Muscle layer of colon (tissue), 2 donors: ENCODE measurements at regions not wholly inside any gene's neighbourhood (a gene's known extent, or its start where the extent isn't known, plus 50 kb on each side); places are given as distances from the start of the nearest gene placed in this dataset.
"Not testable (repeated sequence)": the region's sequence is repeated elsewhere in the genome, so short reads cannot be mapped to it uniquely, and the experiment has no call there.

Source experiments
- H3K27ac ChIP-seq: one replicate; pipeline ENCODE4 v1.7.0; 2013; ENCODE audit warnings: low read depth, mild to moderate bottlenecking, low read length, moderate library complexity
- H3K27me3 ChIP-seq, 2 donors: one replicate each; pipeline ENCODE4 v1.7.0; 2013; ENCODE audit warnings: low read length in 2 of 2, mild to moderate bottlenecking in 2 of 2; ENCODE audit not compliant: insufficient read depth in 2 of 2, control insufficient read depth in 1 of 2
- H3K36me3 ChIP-seq: one replicate; pipeline ENCODE4 v1.7.0; 2013; ENCODE audit warnings: mild to moderate bottlenecking, low read length; ENCODE audit not compliant: insufficient read depth
- H3K4me1 ChIP-seq: one replicate; pipeline ENCODE4 v1.7.0; 2013; ENCODE audit warnings: mild to moderate bottlenecking, low read length; ENCODE audit not compliant: insufficient read depth
- H3K4me3 ChIP-seq, 2 donors: one replicate each; pipeline ENCODE4 v1.7.0; 2013; ENCODE audit warnings: low read length in 2 of 2, low read depth in 1 of 2, mild to moderate bottlenecking in 1 of 2, moderate library complexity in 1 of 2
- H3K9ac ChIP-seq: one replicate; pipeline ENCODE4 v1.7.0; 2013; ENCODE audit warnings: low read length
- H3K9me3 ChIP-seq: one replicate; pipeline ENCODE4 v1.7.0; 2013; ENCODE audit warnings: mild to moderate bottlenecking, low read length
- donor health status: abdominal sarcoma.
- donor health status: Adenocarcinoma of cecum.

GRCh38 chr18:2222270-2223185, 348.8 kb downstream of the METTL4 start:
- Histone ChIP-seq H3K27ac (no peak overlapping the region), H3K27me3 (no peaks in the 10 kb centered on the region), H3K9ac (no peak overlapping the region), H3K4me3 (no peak overlapping the region), H3K9me3 (no peaks in the 10 kb centered on the region), H3K36me3 (no peaks in the 10 kb centered on the region), H3K4me1 (no peaks in the 10 kb centered on the region)

- H3K9me3 ChIP-seq = no peaks in the 10 kb centered on the region
- no peaks in the 10 kb centered on the region for H3K4me1 ChIP-seq
- no peak overlapping the region for H3K4me3 ChIP-seq
- no peak overlapping the region for H3K27ac ChIP-seq
- no peaks in the 10 kb centered on the region for H3K36me3 ChIP-seq
- no peak overlapping the region for H3K9ac ChIP-seq
- no peaks in the 10 kb centered on the region for H3K27me3 ChIP-seq
Measured at GRCh38 chr18:2223449-2223848, 347.9 kb downstream of the METTL4 start.

- H3K27me3 ChIP-seq = no peaks in the 10 kb centered on the region
- H3K9me3 ChIP-seq = no peaks in the 10 kb centered on the region
- no peak overlapping the region for H3K4me3 ChIP-seq
- H3K4me1 ChIP-seq = no peaks in the 10 kb centered on the region
- no peaks in the 10 kb centered on the region for H3K36me3 ChIP-seq
- no peak overlapping the region for H3K9ac ChIP-seq
- H3K27ac ChIP-seq = no peak overlapping the region
Measured at GRCh38 chr18:2223849-2224248, 347.5 kb downstream of the METTL4 start.

GRCh38 chr18:2236232-2236631, 335.1 kb downstream of the METTL4 start:
- Histone ChIP-seq H3K4me1 (no peaks in the 10 kb centered on the region), H3K4me3 (no peak overlapping the region), H3K36me3 (no peaks in the 10 kb centered on the region), H3K9ac (no peak overlapping the region), H3K27me3 (no peaks in the 10 kb centered on the region), H3K27ac (no peak overlapping the region), H3K9me3 (no peaks in the 10 kb centered on the region)

GRCh38 chr18:2237706-2238105, 333.6 kb downstream of the METTL4 start:
- Histone ChIP-seq H3K36me3 (no peaks in the 10 kb centered on the region), H3K9me3 (no peaks in the 10 kb centered on the region), H3K4me3 (no peak overlapping the region), H3K27ac (no peak overlapping the region), H3K27me3 (no peaks in the 10 kb centered on the region), H3K4me1 (no peaks in the 10 kb centered on the region), H3K9ac (no peak overlapping the region)

- no peaks in the 10 kb centered on the region for H3K36me3 ChIP-seq
- H3K4me3 ChIP-seq = no peak overlapping the region
- no peak overlapping the region for H3K9ac ChIP-seq
Measured at GRCh38 chr18:2240311-2240705, 331.0 kb downstream of the METTL4 start.

GRCh38 chr18:2244641-2245040, 326.7 kb downstream of the METTL4 start:
- Histone ChIP-seq H3K4me3 (no peak overlapping the region), H3K9me3 (no peaks in the 10 kb centered on the region), H3K27ac (no peak overlapping the region), H3K4me1 (no peaks in the 10 kb centered on the region), H3K36me3 (no peaks in the 10 kb centered on the region), H3K9ac (no peak overlapping the region), H3K27me3 (no peaks in the 10 kb centered on the region)

More at GRCh38 chr18:2240311-2240705, 331.0 kb downstream of the METTL4 start:
- no peaks in the 10 kb centered on the region for H3K4me1 ChIP-seq
- no peaks in the 10 kb centered on the region for H3K9me3 ChIP-seq
- H3K27me3 ChIP-seq = no peaks in the 10 kb centered on the region
- no peak overlapping the region for H3K27ac ChIP-seq

GRCh38 chr18:2247101-2247500, 324.2 kb downstream of the METTL4 start:
- H3K27me3 ChIP-seq, H3K4me3 ChIP-seq, H3K27ac ChIP-seq, H3K9me3 ChIP-seq, H3K36me3 ChIP-seq, H3K4me1 ChIP-seq, H3K9ac ChIP-seq: not testable (repeated sequence)

GRCh38 chr18:2254977-2255376, 316.3 kb downstream of the METTL4 start:
- Histone ChIP-seq H3K27me3 (no peaks in the 10 kb centered on the region), H3K9me3 (no peaks in the 10 kb centered on the region), H3K27ac (no peak overlapping the region), H3K4me3 (no peak overlapping the region), H3K36me3 (no peaks in the 10 kb centered on the region), H3K4me1 (no peaks in the 10 kb centered on the region), H3K9ac (no peak overlapping the region)

GRCh38 chr18:2256577-2256976, 314.7 kb downstream of the METTL4 start:
- H3K9ac ChIP-seq = no peak overlapping the region
- no peaks in the 10 kb centered on the region for H3K9me3 ChIP-seq
- no peak overlapping the region for H3K4me3 ChIP-seq
- no peak overlapping the region for H3K27ac ChIP-seq
- no peaks in the 10 kb centered on the region for H3K27me3 ChIP-seq
- no peaks in the 10 kb centered on the region for H3K36me3 ChIP-seq
- H3K4me1 ChIP-seq = no peaks in the 10 kb centered on the region

- Histone ChIP-seq H3K4me1 (no peaks in the 10 kb centered on the region), H3K27me3 (no peaks in the 10 kb centered on the region), H3K27ac (no peak overlapping the region), H3K4me3 (no peak overlapping the region), H3K9me3 (no peaks in the 10 kb centered on the region), H3K36me3 (no peaks in the 10 kb centered on the region), H3K9ac (no peak overlapping the region)
Measured at GRCh38 chr18:2258954-2259353, 312.4 kb downstream of the METTL4 start.

- Histone ChIP-seq H3K27ac (no peak overlapping the region), H3K9me3 (no peaks in the 10 kb centered on the region), H3K27me3 (no peaks in the 10 kb centered on the region), H3K4me1 (no peaks in the 10 kb centered on the region), H3K4me3 (no peak overlapping the region), H3K36me3 (no peaks in the 10 kb centered on the region), H3K9ac (no peak overlapping the region)
Measured at GRCh38 chr18:2263303-2263890, 307.9 kb downstream of the METTL4 start.
